B cell (primary cell): ENCODE measurements at regions not wholly inside any gene's neighbourhood (a gene's known extent, or its start where the extent isn't known, plus 50 kb on each side); places are given as distances from the start of the nearest gene placed in this dataset.

Experiments used
- ATAC-seq: fragments of 200-7000 bp; cut with Tn5 transposase; one replicate; pipeline ENCODE4 v1.10.0; 2021; ENCODE audit warnings: low read depth, mild to moderate bottlenecking, moderate number of reproducible peaks, moderate library complexity
- CTCF ChIA-PET: fragments of 350-600 bp; sonication (Branson Sonifier 250); formaldehyde crosslinking; loops from one replicate; lab custom pipeline; 2021; ENCODE audit warnings: antibody characterized with exemption, inconsistent platforms; lab: Charles Lee
- POLR2A ChIA-PET: fragments of 350-600 bp; sonication (Branson Sonifier 250); formaldehyde crosslinking; loops from one replicate; lab custom pipeline; 2021; ENCODE audit warnings: antibody characterized with exemption; lab: Charles Lee
- DNase-seq: peaks from one replicate; pipeline ENCODE4 v3.0.0; 2013
- H2AFZ ChIP-seq: 2 replicates; pipeline ENCODE4 v1.6.1; 2012; ENCODE audit warnings: mild to moderate bottlenecking, low read depth, low read length; ENCODE audit not compliant: insufficient read depth, poor library complexity, severe bottlenecking
- H3K27ac ChIP-seq, 2 donors: 1 replicate in 1 of 2; 2 replicates in 1 of 2; pipeline ENCODE4 v1.5.1; 2012 to 2013; ENCODE audit warnings: low read length in 2 of 2, mild to moderate bottlenecking in 2 of 2, moderate library complexity in 1 of 2
- H3K27me3 ChIP-seq, 4 experiments: fragments of 200-600 bp in 1 of 4; sonication (generic) in 1 of 4; replicated peaks in 1 of 4; 1 replicate in 2 of 4; 2 replicates in 2 of 4; pipeline versions ENCODE4 v1.6.1 to v1.7.0; 2013 to 2016; ENCODE audit warnings: low read length in 3 of 4, mild to moderate bottlenecking in 2 of 4, mixed read lengths in 1 of 4, moderate library complexity in 1 of 4; ENCODE audit not compliant: insufficient read depth in 4 of 4, control insufficient read depth in 3 of 4; ENCODE audit errors: control extremely low read depth in 1 of 4
- H3K36me3 ChIP-seq, 2 experiments: replicated peaks in 1 of 2; 1 replicate in 1 of 2; 2 replicates in 1 of 2; pipeline versions ENCODE4 v1.6.1 to v1.7.1; 2013; ENCODE audit warnings: low read length in 1 of 2; ENCODE audit not compliant: insufficient read depth in 2 of 2, control insufficient read depth in 1 of 2; ENCODE audit errors: control extremely low read depth in 1 of 2, extremely low read depth in 1 of 2
- H3K4me1 ChIP-seq, 2 donors: fragments of 200-600 bp in 1 of 2; sonication (generic) in 1 of 2; 1 replicate in 1 of 2; 2 replicates in 1 of 2; pipeline versions ENCODE4 v1.5.1 to v1.6.1; 2013 to 2017; ENCODE audit warnings: low read length in 2 of 2; ENCODE audit not compliant: control insufficient read depth in 2 of 2, insufficient read depth in 2 of 2
- H3K4me2 ChIP-seq: replicated peaks from 2 replicates; pipeline ENCODE3; 2012; ENCODE audit warnings: mild to moderate bottlenecking, low read depth, low read length; ENCODE audit not compliant: poor library complexity, severe bottlenecking
- H3K4me3 ChIP-seq, 5 experiments: fragments of 200-600 bp in 1 of 5; sonication (generic) in 1 of 5; 1 replicate in 3 of 5; 2 replicates in 2 of 5; pipeline versions ENCODE4 v1.5.1 to v1.7.0; 2011 to 2016; ENCODE audit warnings: low read length in 4 of 5, mild to moderate bottlenecking in 4 of 5, low read depth in 2 of 5, control low read depth in 1 of 5, moderate library complexity in 1 of 5; ENCODE audit not compliant: insufficient read depth in 1 of 5; ENCODE audit errors: control extremely low read depth in 1 of 5, extremely low read depth in 1 of 5
- H3K79me2 ChIP-seq: fragments of 200-600 bp; sonication (generic); one replicate; pipeline ENCODE4 v1.6.0; 2016; ENCODE audit warnings: low read length; ENCODE audit not compliant: control insufficient read depth, insufficient read depth
- H3K9ac ChIP-seq: fragments of 200-600 bp; sonication (generic); 2 replicates; pipeline ENCODE4 v1.6.1; 2017; ENCODE audit warnings: mild to moderate bottlenecking, low read length, moderate library complexity
- H3K9me3 ChIP-seq, 3 donors: one replicate each; pipeline versions ENCODE4 v1.6.1 to v1.7.1; 2013; ENCODE audit warnings: low read length in 2 of 3; ENCODE audit not compliant: control insufficient read depth in 2 of 3, insufficient read depth in 1 of 3; ENCODE audit errors: control extremely low read depth in 1 of 3
- H4K20me1 ChIP-seq: 2 replicates; pipeline ENCODE4 v1.6.0; 2012; ENCODE audit warnings: mild to moderate bottlenecking, low read length; ENCODE audit not compliant: insufficient read depth, control insufficient read depth, poor library complexity, severe bottlenecking
- H3K27ac Mint-ChIP-seq: one replicate; pipeline ENCODE4 v1.8.0; 2021; ENCODE audit warnings: mixed read lengths
- H3K27me3 Mint-ChIP-seq: one replicate; pipeline ENCODE4 v1.8.0; 2021; ENCODE audit warnings: mixed read lengths
- H3K4me1 Mint-ChIP-seq: one replicate; pipeline ENCODE4 v1.8.0; 2021; ENCODE audit warnings: mixed read lengths
- H3K4me3 Mint-ChIP-seq: one replicate; pipeline ENCODE4 v1.8.0; 2021; ENCODE audit warnings: mixed read lengths
- H3K9me3 Mint-ChIP-seq: one replicate; pipeline ENCODE4 v1.8.0; 2022; ENCODE audit warnings: mixed read lengths; ENCODE audit not compliant: insufficient read depth
- EZH2 ChIP-seq: IDR thresholded peaks from 2 replicates; pipeline ENCODE4 v1.6.1; 2012; ENCODE audit warnings: borderline replicate concordance, low read depth, mild to moderate bottlenecking, moderate library complexity, low read length; ENCODE audit not compliant: insufficient read depth, poor library complexity, severe bottlenecking
- WGBS: methylation state at CpG from one replicate; pipeline ENCODE4 v1.1.5; 2013; ENCODE audit warnings: missing lambda C conversion rate; ENCODE audit not compliant: insufficient coverage; 5-methylcytosine and 5-hydroxymethylcytosine counted together
- intact Hi-C: fragments of 100-400 bp; cut with micrococcal nuclease; formaldehyde crosslinking; loops from one replicate; pipeline ENCODE4 v1.10.0; 2022
- TF ChIP-seq, protein P1 (sequence below): fragments of 200-600 bp; IDR thresholded peaks from one replicate; pipeline ENCODE4 v1.8.0; 2022; ENCODE audit warnings: antibody characterized with exemption, mild to moderate bottlenecking

DNA sequence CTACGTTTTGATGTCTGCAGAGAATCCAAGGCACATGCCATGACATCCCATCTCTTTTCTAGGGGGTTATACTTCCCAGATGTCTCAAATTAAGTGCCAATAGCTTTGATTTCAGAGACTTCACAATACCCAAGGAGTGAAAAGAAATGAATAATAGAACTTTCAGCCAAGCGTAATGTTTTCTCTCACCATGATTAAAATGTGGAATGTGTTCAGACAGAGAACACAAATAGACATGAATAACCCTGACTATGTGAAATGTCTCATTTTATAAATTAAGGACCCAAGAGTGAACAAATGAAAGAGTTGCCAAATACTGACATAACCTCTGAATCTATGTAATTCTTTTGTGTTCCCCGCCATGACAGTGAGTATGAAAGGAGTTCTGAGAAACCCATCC is 123.6 kb upstream of the GAP43 start:
- 80% methylated on average over 1 of the region's 3 CpGs for WGBS
- no peaks in the 10 kb centered on the region for H3K4me1 Mint-ChIP-seq
- POLR2A ChIA-PET: no interaction called here
- Histone ChIP-seq H3K4me3 (no peak overlapping the region), H3K4me2 (no peak overlapping the region), H3K9ac (no peak overlapping the region), H3K27me3 (no peaks in the 10 kb centered on the region), H3K4me1 (no peaks in the 10 kb centered on the region), H3K36me3 (no peaks in the 10 kb centered on the region), H3K27ac (no peak overlapping the region), H2AFZ (no peak overlapping the region), H4K20me1 (no peaks in the 10 kb centered on the region), H3K9me3 (no peaks in the 10 kb centered on the region), H3K79me2 (no peaks in the 10 kb centered on the region)
- intact Hi-C loops: no loop called here
- DNase-seq (no peak), ATAC-seq (no peak)
- peaks cover 4% of the 10 kb centered on the region for H3K9me3 Mint-ChIP-seq
- no peak overlapping the region for H3K27ac Mint-ChIP-seq
- H3K27me3 Mint-ChIP-seq: peaks cover 24% of the 10 kb centered on the region
- no peak for TF ChIP-seq EZH2
- TF ChIP-seq, protein P1, sequence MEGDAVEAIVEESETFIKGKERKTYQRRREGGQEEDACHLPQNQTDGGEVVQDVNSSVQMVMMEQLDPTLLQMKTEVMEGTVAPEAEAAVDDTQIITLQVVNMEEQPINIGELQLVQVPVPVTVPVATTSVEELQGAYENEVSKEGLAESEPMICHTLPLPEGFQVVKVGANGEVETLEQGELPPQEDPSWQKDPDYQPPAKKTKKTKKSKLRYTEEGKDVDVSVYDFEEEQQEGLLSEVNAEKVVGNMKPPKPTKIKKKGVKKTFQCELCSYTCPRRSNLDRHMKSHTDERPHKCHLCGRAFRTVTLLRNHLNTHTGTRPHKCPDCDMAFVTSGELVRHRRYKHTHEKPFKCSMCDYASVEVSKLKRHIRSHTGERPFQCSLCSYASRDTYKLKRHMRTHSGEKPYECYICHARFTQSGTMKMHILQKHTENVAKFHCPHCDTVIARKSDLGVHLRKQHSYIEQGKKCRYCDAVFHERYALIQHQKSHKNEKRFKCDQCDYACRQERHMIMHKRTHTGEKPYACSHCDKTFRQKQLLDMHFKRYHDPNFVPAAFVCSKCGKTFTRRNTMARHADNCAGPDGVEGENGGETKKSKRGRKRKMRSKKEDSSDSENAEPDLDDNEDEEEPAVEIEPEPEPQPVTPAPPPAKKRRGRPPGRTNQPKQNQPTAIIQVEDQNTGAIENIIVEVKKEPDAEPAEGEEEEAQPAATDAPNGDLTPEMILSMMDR: no peak
- CTCF ChIA-PET: no interaction called here
- no peak overlapping the region for H3K4me3 Mint-ChIP-seq

DNA sequence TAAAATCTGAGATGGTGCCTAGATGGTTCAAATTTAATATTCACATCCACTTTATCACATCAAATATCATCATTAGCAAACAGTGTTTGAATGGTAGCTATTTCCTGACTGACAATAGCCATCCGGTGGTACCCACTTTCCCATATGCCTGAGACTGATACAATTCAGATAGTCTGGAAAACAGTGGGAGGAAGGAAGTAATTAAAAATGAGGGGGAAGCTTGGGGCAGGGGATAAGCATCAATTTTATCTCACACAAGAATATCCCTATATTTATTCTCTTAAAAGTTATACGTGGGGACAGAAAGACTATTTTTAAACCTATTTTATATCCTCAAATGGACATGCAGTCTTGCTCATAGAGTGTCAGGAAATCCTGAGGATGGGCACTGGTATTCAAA is 122.5 kb upstream of the GAP43 start:
- ChIA-PET POLR2A (no interaction called here), CTCF (no interaction called here)
- TF ChIP-seq, protein P1: no peak
- no peak for TF ChIP-seq EZH2
- H3K4me3 Mint-ChIP-seq: no peak overlapping the region
- H3K9me3 Mint-ChIP-seq: no peaks in the 10 kb centered on the region
- Histone ChIP-seq H3K27me3 (no peaks in the 10 kb centered on the region), H3K36me3 (no peaks in the 10 kb centered on the region), H3K79me2 (no peaks in the 10 kb centered on the region), H3K4me3 (no peak overlapping the region), H3K9ac (no peak overlapping the region), H3K27ac (no peak overlapping the region), H3K4me1 (no peaks in the 10 kb centered on the region), H4K20me1 (no peaks in the 10 kb centered on the region), H2AFZ (no peak overlapping the region), H3K9me3 (peaks cover 0 to 4% (median 0%) of the 10 kb centered on the region in 3 donors), H3K4me2 (no peak overlapping the region)
- peaks cover 14% of the 10 kb centered on the region for H3K27me3 Mint-ChIP-seq
- no CpG with 5 or more reads among the region's 2 CpGs for whole genome bisulfite sequencing
- H3K27ac Mint-ChIP-seq: no peak overlapping the region
- no peak for DNase-seq
- H3K4me1 Mint-ChIP-seq: no peaks in the 10 kb centered on the region
- intact Hi-C loops: no loop called here
- no peak for ATAC-seq
